Stomach (tissue), 4 donors: ENCODE measurements at regions not wholly inside any gene's neighbourhood (a gene's known extent, or its start where the extent isn't known, plus 50 kb on each side); places are given as distances from the start of the nearest gene placed in this dataset.

ENCODE experiments used
- CTCF ChIP-seq, 7 experiments: fragments of 450-650 bp in 4 of 7; fragments of 200-600 bp in 3 of 7; sonication (generic) in 3 of 7; IDR thresholded peaks; one replicate each; pipeline ENCODE4 v1.5.1; 2016 to 2019; ENCODE audit warnings: antibody characterized with exemption in 7 of 7, control low read depth in 2 of 7, mild to moderate bottlenecking in 1 of 7
- EP300 ChIP-seq: sonication (generic); formaldehyde crosslinking; IDR thresholded peaks from one replicate; pipeline ENCODE4 v1.6.1; 2017; ENCODE audit warnings: antibody characterized with exemption

- no peak for TF ChIP-seq CTCF (IDR thresholded peaks at IDR 0.05)
- TF ChIP-seq EP300, result no peak
Measured at GRCh38 chr4:151538963-151539362, 130.0 kb downstream of the FHIP1A start.
